Mesothelial cell of epicardium (in vitro differentiated cells): ENCODE measurements at regions not wholly inside any gene's neighbourhood (a gene's known extent, or its start where the extent isn't known, plus 50 kb on each side); places are given as distances from the start of the nearest gene placed in this dataset.

ENCODE experiments used
- DNase-seq, 2 experiments: peaks; one replicate each; pipeline ENCODE4 v3.0.0; 2021; ENCODE audit warnings: low spot score in 2 of 2; ENCODE audit not compliant: unreplicated experiment in 2 of 2
- H3K27ac Mint-ChIP-seq: 2 replicates; pipeline ENCODE4 v1.8.0; 2021; ENCODE audit warnings: mixed read lengths
- H3K27me3 Mint-ChIP-seq: 2 replicates; pipeline ENCODE4 v1.8.0; 2021; ENCODE audit warnings: low read depth, mixed read lengths
- H3K36me3 Mint-ChIP-seq: 2 replicates; pipeline ENCODE4 v1.8.0; 2021; ENCODE audit warnings: mixed read lengths
- H3K4me1 Mint-ChIP-seq: 2 replicates; pipeline ENCODE4 v1.8.0; 2021; ENCODE audit warnings: mixed read lengths
- H3K4me3 Mint-ChIP-seq: 2 replicates; pipeline ENCODE4 v1.8.0; 2021; ENCODE audit warnings: mild to moderate bottlenecking, moderate library complexity, mixed read lengths
- H3K9me3 Mint-ChIP-seq: 2 replicates; pipeline ENCODE4 v1.8.0; 2021; ENCODE audit warnings: mixed read lengths
- TF ChIP-seq, protein P1 (sequence below): fragments of 200-600 bp; sonication (generic); IDR thresholded peaks from one replicate; pipeline ENCODE4 v1.5.0; 2021; ENCODE audit warnings: antibody characterized with exemption; ENCODE audit not compliant: unreplicated experiment

DNA sequence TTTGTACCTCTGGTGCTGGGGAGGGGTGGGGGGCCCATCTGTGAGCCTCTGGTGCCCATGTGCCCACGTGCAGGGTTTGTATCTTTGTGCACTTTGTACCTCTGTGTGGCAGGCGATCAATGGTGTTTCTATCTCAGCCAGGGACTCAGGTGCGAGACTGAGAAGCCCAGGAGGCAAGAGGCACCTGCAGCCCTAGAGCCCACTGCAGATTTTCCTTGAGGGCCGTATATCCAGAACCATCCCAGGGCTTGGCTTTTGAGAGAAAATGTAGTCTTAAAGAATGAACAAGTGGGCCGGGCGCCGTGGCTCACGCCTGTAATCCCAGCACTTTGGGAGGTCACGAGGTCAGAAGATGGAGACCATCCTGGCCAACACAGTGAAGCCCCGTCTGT, 52.2 kb upstream of the KCNMB1 start:
- Mint-ChIP-seq H3K36me3 (no peaks in the 10 kb centered on the region), H3K27me3 (peaks cover 27% of the 10 kb centered on the region), H3K4me1 (no peaks in the 10 kb centered on the region), H3K27ac (no peak overlapping the region), H3K9me3 (no peaks in the 10 kb centered on the region), H3K4me3 (no peak overlapping the region)
- TF ChIP-seq, protein P1, sequence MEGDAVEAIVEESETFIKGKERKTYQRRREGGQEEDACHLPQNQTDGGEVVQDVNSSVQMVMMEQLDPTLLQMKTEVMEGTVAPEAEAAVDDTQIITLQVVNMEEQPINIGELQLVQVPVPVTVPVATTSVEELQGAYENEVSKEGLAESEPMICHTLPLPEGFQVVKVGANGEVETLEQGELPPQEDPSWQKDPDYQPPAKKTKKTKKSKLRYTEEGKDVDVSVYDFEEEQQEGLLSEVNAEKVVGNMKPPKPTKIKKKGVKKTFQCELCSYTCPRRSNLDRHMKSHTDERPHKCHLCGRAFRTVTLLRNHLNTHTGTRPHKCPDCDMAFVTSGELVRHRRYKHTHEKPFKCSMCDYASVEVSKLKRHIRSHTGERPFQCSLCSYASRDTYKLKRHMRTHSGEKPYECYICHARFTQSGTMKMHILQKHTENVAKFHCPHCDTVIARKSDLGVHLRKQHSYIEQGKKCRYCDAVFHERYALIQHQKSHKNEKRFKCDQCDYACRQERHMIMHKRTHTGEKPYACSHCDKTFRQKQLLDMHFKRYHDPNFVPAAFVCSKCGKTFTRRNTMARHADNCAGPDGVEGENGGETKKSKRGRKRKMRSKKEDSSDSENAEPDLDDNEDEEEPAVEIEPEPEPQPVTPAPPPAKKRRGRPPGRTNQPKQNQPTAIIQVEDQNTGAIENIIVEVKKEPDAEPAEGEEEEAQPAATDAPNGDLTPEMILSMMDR = no peak
- DNase-seq = peak in 1 of 2 experiments; percentile 16

DNA sequence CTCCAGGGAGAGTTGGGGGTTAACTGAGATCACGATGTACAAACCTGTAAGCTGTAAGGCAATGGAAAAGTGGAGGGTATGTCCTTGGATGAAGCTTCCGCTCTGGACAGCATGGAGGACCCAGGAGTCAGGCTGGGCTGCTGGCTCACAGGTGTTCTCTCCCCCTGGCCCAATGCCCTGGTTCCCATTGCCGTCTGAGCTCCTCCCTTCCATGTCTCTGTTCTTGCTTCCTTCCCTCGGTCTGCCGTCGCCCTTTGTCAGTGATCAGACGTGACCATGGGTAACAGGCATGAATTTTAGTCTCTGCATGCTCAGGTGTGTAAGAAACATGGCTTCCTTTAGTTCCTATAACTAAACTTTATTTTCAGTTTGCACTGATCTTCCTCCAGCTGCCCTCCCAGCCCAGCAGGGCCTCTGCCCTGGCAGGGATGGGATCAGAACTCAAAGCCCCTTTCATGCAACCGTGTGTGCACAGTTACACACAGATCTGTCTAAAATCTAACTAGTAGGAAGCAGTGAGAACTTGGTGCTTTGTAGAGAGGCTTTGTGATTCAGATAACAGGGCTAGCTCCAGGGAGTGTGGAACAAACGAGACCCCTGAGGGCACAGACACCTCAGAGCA, 51.7 kb upstream of the KCNMB1 start:
- H3K4me1 Mint-ChIP-seq = no peaks in the 10 kb centered on the region
- no peaks in the 10 kb centered on the region for H3K36me3 Mint-ChIP-seq
- H3K27me3 Mint-ChIP-seq = peaks cover 29% of the 10 kb centered on the region
- DNase-seq = peak in 1 of 2 experiments; percentile 14
- no peak overlapping the region for H3K4me3 Mint-ChIP-seq
- TF ChIP-seq, protein P1 = no peak
- no peaks in the 10 kb centered on the region for H3K9me3 Mint-ChIP-seq
- no peak overlapping the region for H3K27ac Mint-ChIP-seq

DNA sequence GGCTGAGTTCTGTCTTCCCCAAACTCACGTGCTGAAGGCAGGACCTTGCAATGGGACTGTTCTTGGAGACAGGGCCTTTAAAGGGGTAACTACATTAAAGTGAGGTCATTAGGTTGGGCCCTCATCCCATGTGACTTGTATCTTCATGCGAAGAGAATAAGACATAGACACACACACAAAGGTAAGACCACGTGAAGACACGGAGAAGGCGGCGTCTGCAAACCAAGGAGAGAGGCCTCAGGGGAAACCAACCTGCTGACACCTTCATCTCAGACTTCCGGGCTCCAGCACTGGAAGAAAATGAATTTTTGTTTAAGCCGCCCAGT, 50.7 kb upstream of the KCNMB1 start:
- H3K4me3 Mint-ChIP-seq = no peak overlapping the region
- no peak for DNase-seq
- no peaks in the 10 kb centered on the region for H3K9me3 Mint-ChIP-seq
- H3K27me3 Mint-ChIP-seq = peaks cover 31% of the 10 kb centered on the region
- H3K36me3 Mint-ChIP-seq = no peaks in the 10 kb centered on the region
- TF ChIP-seq, protein P1 = no peak
- no peaks in the 10 kb centered on the region for H3K4me1 Mint-ChIP-seq
- H3K27ac Mint-ChIP-seq = no peak overlapping the region

DNA sequence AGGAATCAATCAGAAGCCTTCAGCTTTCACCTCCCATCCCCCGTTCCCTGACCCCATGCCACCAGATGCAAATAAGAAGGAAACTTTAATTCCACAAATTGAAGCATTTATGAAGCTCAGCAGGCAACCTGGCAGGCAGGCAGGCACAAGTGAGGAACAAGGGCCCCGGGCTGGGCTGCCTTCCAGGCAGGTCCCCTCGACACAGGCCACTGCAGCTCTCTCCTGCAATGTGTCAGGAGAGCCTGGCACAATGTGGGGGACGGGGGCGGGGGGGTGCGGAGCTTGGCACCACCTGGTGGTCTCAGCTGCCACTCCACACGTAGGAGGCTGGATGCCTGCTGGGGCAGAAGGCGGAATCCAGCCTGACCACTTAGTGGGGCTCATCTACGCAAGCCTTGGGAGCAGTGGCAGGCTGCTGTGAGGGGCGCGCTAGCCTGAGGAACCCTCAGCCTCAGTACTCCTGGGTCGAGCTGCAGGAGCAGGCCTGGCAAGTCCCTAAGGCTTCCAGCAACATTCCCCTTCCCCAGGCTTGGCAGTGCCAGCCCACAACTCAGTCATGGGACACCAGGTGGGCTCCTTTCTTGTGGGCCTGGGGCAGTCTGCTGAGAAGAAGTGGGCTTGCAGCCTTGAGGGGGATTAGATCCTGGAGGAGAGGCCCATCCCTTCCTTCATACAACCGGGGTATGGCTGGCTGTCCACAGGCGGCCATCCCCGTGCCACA, 50.2 kb upstream of the KCNMB1 start:
- Mint-ChIP-seq H3K36me3 (no peaks in the 10 kb centered on the region), H3K27me3 (peaks cover 29% of the 10 kb centered on the region), H3K4me1 (no peaks in the 10 kb centered on the region), H3K27ac (no peak overlapping the region), H3K9me3 (no peaks in the 10 kb centered on the region), H3K4me3 (no peak overlapping the region)
- TF ChIP-seq, protein P1 = no peak
- DNase-seq = peak in 1 of 2 experiments; percentile 29
